GM12865 (cell line): ENCODE measurements at regions not wholly inside any gene's neighbourhood (a gene's known extent, or its start where the extent isn't known, plus 50 kb on each side); places are given as distances from the start of the nearest gene placed in this dataset.

ENCODE experiments used
- DNase-seq: peaks from one replicate; pipeline ENCODE4 v3.0.0; 2010; ENCODE audit warnings: low read depth
- H3K4me3 ChIP-seq: 2 replicates; pipeline ENCODE4 v1.5.1; 2011; ENCODE audit warnings: mild to moderate bottlenecking, low read depth, low read length, control low read depth
- TF ChIP-seq, protein P1 (sequence below): IDR thresholded peaks from 2 replicates; pipeline ENCODE4 v1.5.1; 2011; ENCODE audit warnings: low read length, control low read depth, low read depth, inconsistent platforms; ENCODE audit not compliant: insufficient read depth; ENCODE audit errors: missing control alignments

- no peak overlapping the region for H3K4me3 ChIP-seq
- no peak for DNase-seq
- TF ChIP-seq, protein P1, sequence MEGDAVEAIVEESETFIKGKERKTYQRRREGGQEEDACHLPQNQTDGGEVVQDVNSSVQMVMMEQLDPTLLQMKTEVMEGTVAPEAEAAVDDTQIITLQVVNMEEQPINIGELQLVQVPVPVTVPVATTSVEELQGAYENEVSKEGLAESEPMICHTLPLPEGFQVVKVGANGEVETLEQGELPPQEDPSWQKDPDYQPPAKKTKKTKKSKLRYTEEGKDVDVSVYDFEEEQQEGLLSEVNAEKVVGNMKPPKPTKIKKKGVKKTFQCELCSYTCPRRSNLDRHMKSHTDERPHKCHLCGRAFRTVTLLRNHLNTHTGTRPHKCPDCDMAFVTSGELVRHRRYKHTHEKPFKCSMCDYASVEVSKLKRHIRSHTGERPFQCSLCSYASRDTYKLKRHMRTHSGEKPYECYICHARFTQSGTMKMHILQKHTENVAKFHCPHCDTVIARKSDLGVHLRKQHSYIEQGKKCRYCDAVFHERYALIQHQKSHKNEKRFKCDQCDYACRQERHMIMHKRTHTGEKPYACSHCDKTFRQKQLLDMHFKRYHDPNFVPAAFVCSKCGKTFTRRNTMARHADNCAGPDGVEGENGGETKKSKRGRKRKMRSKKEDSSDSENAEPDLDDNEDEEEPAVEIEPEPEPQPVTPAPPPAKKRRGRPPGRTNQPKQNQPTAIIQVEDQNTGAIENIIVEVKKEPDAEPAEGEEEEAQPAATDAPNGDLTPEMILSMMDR: no peak
Observed at GRCh38 chr5:124652514-124652819, 94.0 kb downstream of the ZNF608 start.

GRCh38 chr5:124651663-124652513 lies 94.6 kb downstream of the ZNF608 start:
- peak overlapping the region; percentile 64 for H3K4me3 ChIP-seq
- TF ChIP-seq, protein P1: no peak
- peak; percentile 81 for DNase-seq

DNA sequence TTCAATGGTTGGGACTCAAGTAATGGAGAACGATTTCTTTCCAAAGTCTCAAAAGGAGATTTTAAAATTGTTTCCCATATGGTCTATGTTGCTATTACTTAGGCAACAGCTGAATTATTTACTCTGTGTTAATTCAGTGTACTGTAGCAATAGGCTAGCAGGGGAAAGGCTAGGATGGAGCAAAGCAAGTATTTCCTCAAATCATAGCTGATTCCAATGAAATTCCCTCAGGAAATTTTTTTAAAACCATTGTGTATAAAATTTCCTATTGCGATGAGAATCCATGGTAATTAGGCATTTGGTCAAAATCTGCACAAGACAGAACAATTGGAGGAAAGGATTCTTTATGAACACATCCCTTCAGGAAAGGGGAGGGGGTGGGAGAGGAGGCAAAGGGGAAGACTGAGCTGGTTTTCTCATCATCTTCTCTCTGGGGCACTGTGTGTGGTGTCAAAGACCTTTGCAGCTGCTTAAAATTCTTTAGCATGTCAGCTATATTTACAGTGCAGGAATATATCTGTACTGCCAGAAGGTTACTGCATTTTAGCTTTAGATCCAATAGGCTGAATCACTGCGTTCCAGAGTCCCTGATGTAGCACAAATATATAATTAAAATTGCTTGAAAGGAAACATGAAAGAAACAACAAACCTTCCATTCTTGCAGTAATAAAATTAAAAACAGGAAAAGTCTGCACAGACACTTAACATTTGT lies 95.3 kb downstream of the ZNF608 start:
- H3K4me3 ChIP-seq: peak overlapping the region; percentile 64
- no peak for DNase-seq
- TF ChIP-seq, protein P1: no peak

DNA sequence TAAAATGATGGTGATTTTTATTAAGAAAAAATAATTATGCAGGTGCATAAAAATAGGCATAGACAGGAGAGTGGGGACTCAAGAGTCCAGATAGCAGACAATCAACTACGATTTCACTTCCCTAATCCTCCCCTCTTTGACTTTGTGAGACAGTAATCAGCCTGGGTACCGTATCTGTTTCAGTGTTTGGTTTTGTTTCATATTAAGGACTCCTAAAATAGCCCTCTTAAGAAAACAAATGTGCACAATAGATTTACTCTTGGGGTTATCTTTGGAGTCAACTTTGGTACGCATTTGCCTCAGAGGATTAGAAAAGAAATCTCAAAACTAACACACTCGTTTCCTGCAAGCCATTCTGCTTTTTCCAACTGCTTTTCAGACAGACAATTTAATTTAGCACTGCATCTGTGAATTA lies 96.3 kb downstream of the ZNF608 start:
- TF ChIP-seq, protein P1: no peak
- H3K4me3 ChIP-seq: 0 out of 2 replicates have a peak overlapping the region, but pooled peaks have one; percentile 8
- peak; percentile 92 for DNase-seq

DNA sequence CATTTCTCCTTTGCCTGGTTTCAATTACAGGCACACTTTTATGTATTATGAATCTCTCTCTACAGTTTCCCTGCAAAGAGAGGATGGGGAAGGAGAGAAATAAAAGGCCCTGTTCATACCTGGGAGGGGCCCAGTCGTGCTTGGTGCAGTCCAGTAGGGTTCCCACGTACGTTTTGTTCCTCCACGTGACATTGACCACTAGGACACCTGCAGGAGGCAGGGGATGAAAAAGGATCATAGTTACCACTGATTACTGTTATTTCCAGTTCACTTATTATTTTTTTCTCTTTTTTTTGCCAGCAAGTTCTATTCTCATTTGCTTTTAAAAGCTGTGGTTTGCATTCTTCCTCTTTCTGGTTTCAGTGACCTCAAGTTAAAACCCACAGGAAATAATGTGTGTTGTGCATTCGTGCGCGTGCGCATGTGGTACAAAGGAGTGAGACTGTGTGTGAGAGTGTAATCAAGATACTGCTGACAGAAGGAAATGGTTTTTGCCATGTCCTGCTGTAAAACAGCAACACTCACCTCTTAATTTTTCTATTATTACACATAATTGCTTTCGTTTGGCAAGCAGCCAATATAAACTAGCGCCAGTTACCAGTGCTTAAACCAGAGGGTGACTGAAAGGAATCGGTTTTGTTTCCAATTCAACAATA lies 96.8 kb downstream of the ZNF608 start:
- TF ChIP-seq, protein P1: no peak
- H3K4me3 ChIP-seq: no peak overlapping the region
- peak; percentile 98 for DNase-seq

DNA sequence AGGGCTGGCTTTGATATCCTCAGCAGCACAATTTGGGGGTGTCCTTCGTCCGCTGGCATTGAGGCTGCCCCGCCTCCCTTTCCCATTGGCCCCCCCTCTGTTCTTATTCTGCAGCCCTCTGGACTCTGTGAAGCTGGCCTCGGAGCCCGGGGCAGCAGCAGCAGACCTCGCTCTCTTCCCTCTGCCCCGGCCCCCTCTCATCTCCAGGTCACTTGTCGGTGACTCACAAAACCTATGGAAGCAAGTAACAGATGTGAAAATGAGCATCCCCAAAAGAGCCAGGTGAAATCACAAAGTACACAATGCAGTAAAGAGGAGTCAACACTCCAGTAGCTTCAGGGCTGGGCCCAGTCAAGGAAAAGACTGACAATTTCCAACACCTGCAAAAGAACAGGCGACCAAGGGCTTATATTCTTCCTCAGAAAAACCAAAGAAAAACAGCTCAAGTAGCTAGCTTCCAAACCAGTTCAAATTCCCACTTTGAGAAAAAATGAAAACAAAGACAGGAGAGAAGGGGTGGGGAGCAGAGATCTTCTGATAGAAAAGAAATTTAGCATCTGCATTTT lies 97.5 kb downstream of the ZNF608 start:
- H3K4me3 ChIP-seq: no peak overlapping the region
- DNase-seq: no peak
- TF ChIP-seq, protein P1: no peak
